ENCODE measurements at regions not wholly inside any gene's neighbourhood (a gene's known extent, or its start where the extent isn't known, plus 50 kb on each side); places are given as distances from the start of the nearest gene placed in this dataset.

DNA sequence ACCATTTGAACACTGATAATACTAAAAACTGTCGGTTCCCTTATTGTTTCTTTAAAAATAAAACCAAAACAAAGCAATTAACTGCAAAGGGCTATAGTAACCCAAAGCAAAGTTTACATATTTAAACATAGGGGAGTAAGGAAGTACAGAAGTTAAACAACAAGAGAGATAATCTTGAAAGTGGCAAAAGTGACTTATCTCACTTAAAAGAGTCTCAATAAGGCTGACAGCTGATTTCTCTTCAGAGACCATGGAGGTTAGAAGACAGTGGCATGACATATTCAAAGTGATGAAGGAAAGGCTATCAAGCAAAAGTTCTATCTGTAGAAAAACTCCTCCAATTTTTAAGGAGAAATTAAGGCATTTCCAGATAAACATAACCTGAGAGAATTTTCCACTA is 233.5 kb upstream of the HDAC9 start:
- TF ChIP-seq, protein P1, sequence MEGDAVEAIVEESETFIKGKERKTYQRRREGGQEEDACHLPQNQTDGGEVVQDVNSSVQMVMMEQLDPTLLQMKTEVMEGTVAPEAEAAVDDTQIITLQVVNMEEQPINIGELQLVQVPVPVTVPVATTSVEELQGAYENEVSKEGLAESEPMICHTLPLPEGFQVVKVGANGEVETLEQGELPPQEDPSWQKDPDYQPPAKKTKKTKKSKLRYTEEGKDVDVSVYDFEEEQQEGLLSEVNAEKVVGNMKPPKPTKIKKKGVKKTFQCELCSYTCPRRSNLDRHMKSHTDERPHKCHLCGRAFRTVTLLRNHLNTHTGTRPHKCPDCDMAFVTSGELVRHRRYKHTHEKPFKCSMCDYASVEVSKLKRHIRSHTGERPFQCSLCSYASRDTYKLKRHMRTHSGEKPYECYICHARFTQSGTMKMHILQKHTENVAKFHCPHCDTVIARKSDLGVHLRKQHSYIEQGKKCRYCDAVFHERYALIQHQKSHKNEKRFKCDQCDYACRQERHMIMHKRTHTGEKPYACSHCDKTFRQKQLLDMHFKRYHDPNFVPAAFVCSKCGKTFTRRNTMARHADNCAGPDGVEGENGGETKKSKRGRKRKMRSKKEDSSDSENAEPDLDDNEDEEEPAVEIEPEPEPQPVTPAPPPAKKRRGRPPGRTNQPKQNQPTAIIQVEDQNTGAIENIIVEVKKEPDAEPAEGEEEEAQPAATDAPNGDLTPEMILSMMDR (IDR thresholded peaks at IDR 0.05): no peak
- intact Hi-C loops (cut with DNase I): no loop called here
- Histone ChIP-seq H3K27ac (no peak overlapping the region), H3K27me3 (ENCODE audit: insufficient read depth in 3 of 3, low read length in 2 of 3) (no peaks in the 10 kb centered on the region), H3K4me3 (no peak overlapping the region), H3K36me3 (ENCODE audit: insufficient read depth in 1 of 2, low read depth in 1 of 2) (no peaks in the 10 kb centered on the region), H3K4me1 (no peaks in the 10 kb centered on the region), H3K9me3 (peaks cover 11% of the 10 kb centered on the region)
- WGBS, 3 donors: 54 to 70% (median 66%) methylated on average over 1 of the region's 1 CpG
- DNase-seq (no peak), ATAC-seq (no peak)

DNA sequence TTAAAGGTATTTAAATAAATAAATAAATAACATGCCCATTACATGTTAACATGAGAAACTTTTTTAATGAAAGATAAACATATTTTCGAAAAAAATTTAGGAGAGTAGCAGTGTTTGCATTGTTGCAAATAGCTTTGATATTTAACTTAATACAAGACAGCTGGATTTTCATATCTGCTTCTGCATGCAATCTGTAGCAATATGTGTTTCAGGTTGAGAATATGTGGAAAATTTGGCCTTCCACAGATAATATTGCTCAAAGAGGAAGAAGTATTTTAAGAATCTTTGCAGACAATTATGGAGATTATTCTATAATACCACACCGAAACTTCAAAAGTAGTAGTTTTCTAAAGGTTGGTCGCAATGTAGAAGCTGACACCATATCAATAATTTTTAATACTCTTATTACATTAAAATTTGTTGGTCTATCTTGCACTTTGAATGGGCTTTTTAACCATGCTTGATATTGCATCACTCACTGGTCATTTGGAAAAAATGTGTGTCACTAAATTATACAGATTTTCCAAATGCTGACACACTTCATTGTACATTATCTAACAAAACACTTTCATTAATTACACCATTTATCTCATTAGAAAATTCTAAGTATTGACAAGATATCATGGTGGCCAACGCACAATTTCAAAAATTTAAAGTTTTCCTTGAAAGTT is 229.8 kb upstream of the HDAC9 start:
- no peak overlapping the region for H3K4me3 ChIP-seq
- H3K4me1 ChIP-seq: no peaks in the 10 kb centered on the region
- H3K27ac ChIP-seq: no peak overlapping the region
- intact Hi-C loops (cut with DNase I): no loop called here
- DNase-seq (no peak), ATAC-seq (no peak)
- peaks cover 11% of the 10 kb centered on the region for H3K9me3 ChIP-seq
- no peaks in the 10 kb centered on the region for H3K27me3 ChIP-seq (ENCODE audit: insufficient read depth in 3 of 3, low read length in 2 of 3)
- no peaks in the 10 kb centered on the region for H3K36me3 ChIP-seq (ENCODE audit: insufficient read depth in 1 of 2, low read depth in 1 of 2)
- TF ChIP-seq, protein P1 (IDR thresholded peaks at IDR 0.05): no peak
- WGBS, 3 donors: 77 to 83% (median 79%) methylated on average over 4 of the region's 4 CpGs

DNA sequence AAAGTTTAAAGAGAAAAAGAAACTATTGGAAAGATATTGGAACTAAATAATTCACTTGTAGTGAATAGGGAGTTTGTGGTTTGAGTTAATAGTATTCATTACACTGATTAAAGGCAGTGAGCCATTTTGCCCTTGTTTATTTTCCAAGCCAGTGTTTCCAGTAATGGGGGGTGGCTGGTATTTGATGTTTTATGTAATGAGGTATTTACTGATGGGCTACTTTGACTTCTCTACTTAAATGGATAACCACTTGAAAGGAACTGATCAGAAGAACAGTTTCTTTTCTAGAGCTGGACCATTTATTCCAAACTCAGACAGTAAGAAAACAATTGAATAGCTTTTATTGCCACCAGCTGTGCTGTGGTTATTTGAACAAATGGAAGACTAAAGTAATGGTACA is 227.0 kb upstream of the HDAC9 start:
- Histone ChIP-seq H3K9me3 (no peaks in the 10 kb centered on the region), H3K27ac (no peak overlapping the region), H3K36me3 (ENCODE audit: insufficient read depth in 1 of 2, low read depth in 1 of 2) (no peaks in the 10 kb centered on the region), H3K4me3 (no peak overlapping the region), H3K27me3 (ENCODE audit: insufficient read depth in 3 of 3, low read length in 2 of 3) (peaks cover 0 to 1% (median 0%) of the 10 kb centered on the region in 3 donors), H3K4me1 (no peaks in the 10 kb centered on the region)
- intact Hi-C loops (cut with DNase I): no loop called here
- ATAC-seq (no peak), DNase-seq (no peak)
- TF ChIP-seq, protein P1 (IDR thresholded peaks at IDR 0.05): no peak

DNA sequence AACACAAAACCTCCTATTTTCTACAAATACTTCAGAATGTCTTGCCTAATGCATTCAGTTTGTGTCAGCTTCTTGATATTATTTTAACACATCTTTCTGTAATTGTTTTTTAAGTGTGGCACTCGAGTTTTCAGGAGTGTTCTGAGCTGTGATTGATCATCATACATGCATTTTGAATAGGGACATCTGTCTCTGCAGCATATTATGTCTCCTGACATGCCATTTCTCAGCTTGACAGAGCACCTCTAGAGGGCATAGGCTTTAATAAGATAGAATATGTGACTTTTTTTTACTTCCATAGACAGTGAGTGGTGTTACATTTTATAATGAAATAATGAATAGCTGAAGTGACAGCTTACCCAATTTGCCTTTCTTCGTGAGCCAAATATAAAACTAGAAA is 219.2 kb upstream of the HDAC9 start:
- TF ChIP-seq, protein P1 (IDR thresholded peaks at IDR 0.05): no peak
- H3K9me3 ChIP-seq: no peaks in the 10 kb centered on the region
- WGBS, 3 donors: 58 to 68% (median 61%) methylated on average over 2 of the region's 2 CpGs
- DNase-seq (no peak), ATAC-seq (no peak)
- intact Hi-C loops (cut with DNase I): no loop called here
- H3K4me3 ChIP-seq: no peak overlapping the region
- no peaks in the 10 kb centered on the region for H3K4me1 ChIP-seq
- H3K27me3 ChIP-seq (ENCODE audit: insufficient read depth in 3 of 3, low read length in 2 of 3): peaks cover 0 to 1% (median 0%) of the 10 kb centered on the region in 3 donors
- H3K27ac ChIP-seq: no peak overlapping the region
- H3K36me3 ChIP-seq (ENCODE audit: insufficient read depth in 1 of 2, low read depth in 1 of 2): no peaks in the 10 kb centered on the region

DNA sequence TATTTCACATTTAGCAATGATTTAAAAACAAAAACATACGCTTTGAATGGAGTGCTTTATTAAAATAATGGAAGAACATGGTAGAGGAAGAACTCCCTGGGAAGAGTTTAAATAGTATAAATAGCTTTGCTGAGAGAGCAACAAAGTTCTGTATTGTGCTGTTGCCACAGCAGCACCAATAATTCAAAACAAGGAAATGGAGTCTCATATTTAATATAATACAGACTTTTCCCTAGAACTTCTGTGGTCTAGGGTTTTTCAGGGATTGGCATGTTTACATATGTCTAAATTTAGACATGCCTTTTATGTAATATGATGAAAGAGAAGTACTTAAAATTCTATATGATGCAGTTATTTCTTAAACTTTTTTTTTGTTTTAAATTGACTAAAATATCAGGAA is 217.2 kb upstream of the HDAC9 start:
- intact Hi-C loops (cut with DNase I): no loop called here
- TF ChIP-seq, protein P1 (IDR thresholded peaks at IDR 0.05): no peak
- 57 to 72% (median 70%) methylated on average over 1 of the region's 1 CpG for WGBS, 3 donors
- Histone ChIP-seq H3K27me3 (ENCODE audit: insufficient read depth in 3 of 3, low read length in 2 of 3) (no peaks in the 10 kb centered on the region), H3K9me3 (no peaks in the 10 kb centered on the region), H3K27ac (no peak overlapping the region), H3K4me1 (no peaks in the 10 kb centered on the region), H3K36me3 (ENCODE audit: insufficient read depth in 1 of 2, low read depth in 1 of 2) (no peaks in the 10 kb centered on the region), H3K4me3 (no peak overlapping the region)
- no peak for DNase-seq
- ATAC-seq: no peak

Measured in psoas muscle (tissue), 7 donors.